MG63 (cell line): ENCODE measurements at regions not wholly inside any gene's neighbourhood (a gene's known extent, or its start where the extent isn't known, plus 50 kb on each side); places are given as distances from the start of the nearest gene placed in this dataset.

ENCODE experiments used
- DNase-seq: peaks from one replicate; pipeline ENCODE4 v3.0.0-alpha.2; 2020
- H3K27me3 ChIP-seq: fragments of 250-450 bp; sonication (Bioruptor Pico); 2 replicates; pipeline ENCODE4 v1.5.1; 2020; ENCODE audit warnings: mild to moderate bottlenecking, moderate library complexity
- H3K36me3 ChIP-seq: fragments of 250-450 bp; sonication (Bioruptor Pico); 2 replicates; pipeline ENCODE4 v1.5.1; 2020; ENCODE audit warnings: mild to moderate bottlenecking, moderate library complexity
- H3K4me3 ChIP-seq: fragments of 250-450 bp; sonication (Bioruptor Pico); 2 replicates; pipeline ENCODE4 v1.5.1; 2020; ENCODE audit warnings: mild to moderate bottlenecking, moderate library complexity
- H3K9me3 ChIP-seq: fragments of 250-450 bp; sonication (Bioruptor Pico); 2 replicates; pipeline ENCODE4 v1.5.1; 2020; ENCODE audit warnings: mild to moderate bottlenecking, moderate library complexity

DNA sequence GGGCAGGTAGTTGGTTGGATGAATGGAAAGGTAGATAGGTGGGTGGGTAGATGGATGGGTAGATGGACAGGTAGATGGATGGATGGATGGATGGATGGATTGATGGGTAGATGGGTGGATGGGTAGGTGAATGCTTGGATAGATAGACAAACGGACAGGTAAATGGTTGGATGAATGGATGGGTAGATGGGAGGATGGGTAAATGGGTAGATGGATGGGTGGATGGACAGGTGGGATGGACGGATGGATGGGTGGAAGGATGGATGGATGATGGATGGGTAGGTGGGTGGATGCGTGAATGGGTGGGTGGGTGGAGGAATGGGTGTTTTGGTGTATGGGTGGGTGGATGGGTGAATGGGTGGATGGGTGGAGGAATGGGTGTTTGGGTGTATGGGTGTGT, 50.1 kb upstream of the ASAP2 start:
- no peak overlapping the region for H3K4me3 ChIP-seq
- no peaks in the 10 kb centered on the region for H3K9me3 ChIP-seq
- no peak for DNase-seq
- H3K27me3 ChIP-seq: no peaks in the 10 kb centered on the region
- H3K36me3 ChIP-seq: no peaks in the 10 kb centered on the region

DNA sequence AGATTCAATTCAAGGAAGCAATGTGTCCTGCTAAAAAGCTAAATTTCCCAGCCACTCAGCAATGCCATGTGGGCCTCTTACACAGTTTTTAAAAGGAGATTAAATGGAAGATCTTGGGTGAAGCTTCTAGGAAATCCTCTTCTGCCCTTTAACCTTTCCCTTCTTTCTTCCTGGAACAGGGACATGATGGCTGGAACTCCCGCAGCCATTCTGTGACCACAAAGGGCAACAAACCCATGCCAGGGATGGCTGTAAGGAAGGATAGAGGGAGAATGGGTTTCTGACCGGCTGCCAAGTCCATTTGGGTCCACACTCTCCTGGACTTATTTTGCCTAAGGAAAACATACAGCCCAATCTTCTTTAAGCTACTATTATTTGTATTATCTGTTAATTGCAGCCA, 52.6 kb upstream of the ASAP2 start:
- Histone ChIP-seq H3K27me3 (no peaks in the 10 kb centered on the region), H3K36me3 (no peaks in the 10 kb centered on the region), H3K4me3 (no peak overlapping the region), H3K9me3 (no peaks in the 10 kb centered on the region)
- DNase-seq: no peak

DNA sequence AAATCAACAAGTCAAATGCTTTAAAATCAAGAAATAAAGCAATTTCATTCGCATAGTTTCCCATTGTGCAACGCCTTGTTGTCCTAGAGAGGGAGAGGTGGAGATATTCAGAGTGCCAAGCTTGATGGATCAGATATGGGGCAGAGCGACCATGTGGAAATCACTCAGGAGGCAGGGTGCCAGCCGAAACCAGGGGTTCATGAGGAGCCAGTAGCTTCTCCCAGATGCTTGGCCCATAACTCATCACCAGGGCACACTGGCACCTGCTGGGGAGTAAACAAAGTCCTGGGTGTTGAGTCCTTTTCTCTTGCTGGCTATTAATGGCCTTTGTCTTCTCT, 53.0 kb upstream of the ASAP2 start:
- H3K4me3 ChIP-seq: no peak overlapping the region
- no peak for DNase-seq

DNA sequence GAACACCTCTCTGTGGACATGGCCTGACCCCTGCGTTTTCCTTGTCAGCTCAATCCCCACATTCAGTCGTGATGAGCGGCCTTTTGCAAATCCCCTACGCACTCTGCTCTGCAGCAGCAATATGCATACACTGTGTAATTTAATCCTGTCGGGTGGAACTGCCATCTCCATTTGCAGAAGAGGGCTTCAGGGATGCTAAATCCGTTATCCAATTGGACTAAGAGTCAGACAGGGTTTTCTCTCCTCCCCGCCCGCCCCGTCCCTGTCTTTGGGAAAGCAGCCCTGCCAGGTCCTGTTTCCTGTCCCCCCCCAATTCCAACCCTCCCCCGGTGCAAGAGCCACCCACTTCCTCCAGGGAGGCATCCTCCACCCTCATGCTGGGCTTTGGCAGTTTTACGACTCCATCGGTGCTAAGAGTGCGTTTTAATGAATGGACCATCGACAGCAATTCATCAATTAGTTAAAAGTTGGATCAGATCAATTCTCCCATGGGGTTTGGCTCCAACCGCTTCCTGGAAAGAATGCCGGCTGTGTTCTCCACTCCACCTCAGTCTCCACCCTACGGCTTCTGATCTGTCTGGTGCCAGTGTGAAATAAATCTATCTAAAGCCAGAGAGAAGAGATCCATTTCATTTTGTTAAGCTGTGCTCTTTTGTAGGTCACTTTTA, 53.5 kb upstream of the ASAP2 start:
- Histone ChIP-seq H3K9me3 (no peaks in the 10 kb centered on the region), H3K4me3 (no peak overlapping the region)
- DNase-seq: no peak

More for the DNA sequence above, 53.0 kb upstream of the ASAP2 start:
- no peaks in the 10 kb centered on the region for H3K27me3 ChIP-seq
- H3K9me3 ChIP-seq: no peaks in the 10 kb centered on the region
- no peaks in the 10 kb centered on the region for H3K36me3 ChIP-seq

DNA sequence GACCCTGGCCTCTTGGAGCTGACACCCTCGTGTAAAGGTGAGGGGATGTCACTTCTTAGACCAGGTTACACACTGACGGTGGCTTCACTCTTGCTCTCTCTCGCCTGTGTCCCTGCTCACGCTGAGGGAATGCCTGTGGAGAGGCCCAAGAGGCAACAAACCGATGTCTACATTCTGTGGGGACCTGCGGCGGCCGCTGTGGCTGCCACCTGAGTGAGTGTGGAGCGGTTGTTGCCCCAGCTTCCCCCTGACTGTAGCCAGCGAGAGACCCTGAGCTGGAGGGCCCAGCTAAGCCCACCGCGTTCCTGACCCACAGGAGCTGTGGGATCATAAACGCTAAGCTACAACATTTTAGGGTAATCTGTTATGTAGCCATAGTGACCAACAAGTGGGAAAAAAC, 55.7 kb upstream of the ASAP2 start:
- Histone ChIP-seq H3K4me3 (no peak overlapping the region), H3K36me3 (no peaks in the 10 kb centered on the region), H3K27me3 (no peaks in the 10 kb centered on the region), H3K9me3 (no peaks in the 10 kb centered on the region)
- no peak for DNase-seq

More for the DNA sequence above, 53.5 kb upstream of the ASAP2 start:
- no peaks in the 10 kb centered on the region for H3K27me3 ChIP-seq
- no peaks in the 10 kb centered on the region for H3K36me3 ChIP-seq

DNA sequence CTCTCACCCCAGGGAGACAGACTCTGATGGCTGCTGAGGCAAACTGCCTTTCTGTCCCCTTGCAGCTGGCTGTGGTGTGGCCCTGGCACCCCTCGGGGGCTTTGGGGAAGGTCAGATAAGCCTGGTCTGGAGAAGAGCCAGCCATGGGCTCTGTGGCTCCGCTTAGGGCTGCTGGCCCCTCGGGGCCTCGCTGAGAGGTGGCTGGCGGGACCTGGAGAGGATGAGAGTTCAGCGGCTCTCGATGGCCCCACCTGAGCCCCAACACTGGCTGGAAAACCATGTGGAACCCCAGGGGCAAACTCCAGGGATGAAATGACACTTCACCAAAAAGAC, 56.1 kb upstream of the ASAP2 start:
- Histone ChIP-seq H3K36me3 (no peaks in the 10 kb centered on the region), H3K27me3 (no peaks in the 10 kb centered on the region), H3K9me3 (no peaks in the 10 kb centered on the region), H3K4me3 (no peak overlapping the region)
- DNase-seq: no peak

DNA sequence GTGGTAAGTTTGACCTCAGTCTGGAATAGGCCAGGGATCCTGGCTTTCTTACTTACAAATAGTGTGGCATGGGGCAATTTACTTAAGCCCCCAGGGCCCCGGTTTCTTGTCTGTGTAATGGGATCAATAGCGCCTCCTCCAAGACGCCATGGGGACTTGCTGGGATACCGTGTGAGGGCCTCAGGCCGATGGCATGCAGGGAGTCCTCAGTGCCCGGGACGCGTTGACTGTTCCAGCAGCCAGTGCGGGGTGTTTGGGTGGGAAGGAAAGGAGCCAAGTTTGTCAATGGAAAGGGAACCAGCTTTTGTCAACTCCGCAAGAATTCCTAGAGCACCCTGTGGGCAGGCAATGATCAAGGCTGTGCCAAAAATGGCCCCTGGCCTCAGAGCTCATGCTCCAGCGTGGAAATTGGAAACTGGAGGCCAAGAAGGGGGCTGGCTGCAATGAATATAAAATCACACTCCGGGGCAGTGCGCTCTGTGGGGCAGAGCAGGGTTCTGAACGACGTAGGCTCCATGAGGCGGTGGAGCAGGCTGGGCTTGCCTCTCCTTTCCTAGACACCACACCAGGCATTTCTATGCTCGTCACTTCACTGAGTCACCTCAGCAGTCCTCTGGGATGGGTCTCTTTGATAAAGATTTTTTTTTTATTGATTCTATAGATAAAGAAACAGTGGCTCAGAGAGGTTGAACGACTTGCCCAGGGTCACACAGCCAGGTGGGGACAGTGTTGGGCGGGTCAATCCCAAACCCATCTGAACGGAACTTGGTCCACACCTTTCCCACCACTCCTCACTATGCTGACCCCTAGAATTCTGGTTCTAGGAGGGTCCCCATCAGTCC, 56.7 kb upstream of the ASAP2 start:
- Histone ChIP-seq H3K36me3 (no peaks in the 10 kb centered on the region), H3K27me3 (no peaks in the 10 kb centered on the region), H3K9me3 (no peaks in the 10 kb centered on the region), H3K4me3 (no peak overlapping the region)
- no peak for DNase-seq

DNA sequence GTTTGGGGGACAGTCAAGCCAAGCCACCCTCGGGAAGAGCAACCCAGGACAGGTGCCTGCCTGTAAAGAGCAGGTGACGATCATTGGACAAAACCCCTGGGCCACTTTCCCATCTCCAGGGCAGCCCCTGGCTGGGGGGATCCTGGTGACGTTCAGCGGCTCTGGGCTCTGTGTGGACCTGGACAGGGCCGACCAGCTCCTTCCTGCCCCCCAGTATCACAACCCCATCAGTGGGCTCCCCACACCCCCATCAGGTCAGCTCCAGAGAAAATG, 57.3 kb upstream of the ASAP2 start:
- Histone ChIP-seq H3K36me3 (no peaks in the 10 kb centered on the region), H3K9me3 (no peaks in the 10 kb centered on the region), H3K27me3 (no peaks in the 10 kb centered on the region), H3K4me3 (no peak overlapping the region)
- DNase-seq: no peak

DNA sequence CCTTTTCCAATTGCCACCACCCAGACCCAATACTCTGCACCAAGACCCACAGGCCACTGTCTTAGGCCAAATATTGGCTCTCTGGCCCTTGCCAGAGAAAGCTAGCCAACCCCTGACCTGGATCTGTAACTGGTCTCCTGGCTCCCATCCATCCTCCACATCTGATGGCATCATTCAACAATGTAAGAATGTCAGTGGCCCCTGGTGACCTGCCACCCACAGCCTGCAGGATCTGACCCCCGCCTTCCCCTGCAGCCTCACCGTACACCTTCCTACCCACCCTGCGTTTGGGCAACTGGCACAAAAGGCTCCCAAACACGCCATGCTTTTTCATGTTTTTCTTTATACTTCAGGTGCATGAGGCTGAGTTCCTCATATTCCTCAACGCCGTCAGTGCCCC, 60.0 kb upstream of the ASAP2 start:
- Histone ChIP-seq H3K36me3 (no peaks in the 10 kb centered on the region), H3K9me3 (no peaks in the 10 kb centered on the region), H3K4me3 (no peak overlapping the region), H3K27me3 (no peaks in the 10 kb centered on the region)
- DNase-seq: no peak

DNA sequence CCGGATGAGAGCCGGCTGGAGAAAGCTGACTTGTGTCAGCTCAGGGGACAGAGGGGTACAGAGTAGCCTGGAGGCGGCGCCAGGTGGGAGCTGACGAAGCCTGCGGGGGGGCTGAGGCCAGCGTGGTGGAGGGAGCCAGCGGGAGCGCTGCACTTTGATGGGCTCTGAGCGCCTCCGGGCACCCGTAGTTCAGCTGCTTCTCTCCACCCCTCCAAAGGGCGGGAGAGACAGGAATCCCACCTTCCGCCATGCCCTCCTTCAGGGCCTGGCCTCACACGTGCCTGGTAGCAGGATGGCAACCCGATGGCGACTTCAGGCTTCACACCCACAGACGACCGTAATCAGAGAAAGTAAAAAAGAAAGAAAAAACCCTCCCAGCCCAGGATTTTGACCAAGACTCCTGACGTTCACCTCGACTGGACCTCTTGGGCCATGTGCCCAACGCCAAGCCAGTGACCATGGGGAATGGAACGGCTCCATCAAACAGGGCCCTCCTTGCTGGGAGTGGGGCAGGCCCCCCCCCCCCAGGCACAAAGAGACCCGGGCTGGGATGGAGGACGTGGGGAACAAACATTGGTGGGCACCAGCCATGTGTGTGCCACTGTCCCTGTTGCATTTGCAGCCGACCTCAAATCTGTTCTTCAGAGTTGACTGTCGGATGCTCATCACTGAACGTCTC, 60.7 kb upstream of the ASAP2 start:
- Histone ChIP-seq H3K9me3 (no peaks in the 10 kb centered on the region), H3K36me3 (no peaks in the 10 kb centered on the region), H3K27me3 (no peaks in the 10 kb centered on the region), H3K4me3 (no peak overlapping the region)
- no peak for DNase-seq

DNA sequence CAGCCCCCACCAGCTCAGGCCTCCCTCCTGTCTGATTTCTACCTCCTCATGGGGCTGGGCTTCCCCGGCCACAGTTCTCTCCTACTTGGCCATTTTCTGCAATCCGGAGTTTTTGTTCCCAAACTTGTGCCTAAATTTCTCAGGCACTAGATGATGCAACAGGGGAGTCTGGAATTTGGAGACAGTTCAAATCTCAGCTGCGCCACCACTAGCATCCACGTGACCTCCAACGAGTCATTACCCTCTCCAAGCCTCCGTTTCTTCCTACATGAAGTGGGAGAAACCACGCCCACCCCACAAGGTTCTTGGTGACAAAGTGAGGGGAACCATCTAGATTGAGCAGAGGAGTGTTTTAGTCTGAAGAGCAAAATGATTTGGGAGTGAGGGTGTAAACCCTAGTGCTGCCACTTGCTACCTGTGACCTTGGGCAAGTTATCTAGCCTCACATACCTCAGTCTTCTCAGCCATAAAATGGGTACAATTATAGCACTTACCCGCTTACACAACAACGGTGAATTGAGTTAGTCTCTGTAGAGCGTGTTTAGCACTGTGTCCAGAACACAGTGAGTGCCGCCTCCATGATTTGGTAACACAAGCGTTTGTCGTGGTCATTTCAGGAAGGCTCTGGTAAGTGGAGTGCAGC, 61.4 kb upstream of the ASAP2 start:
- no peak for DNase-seq
- Histone ChIP-seq H3K36me3 (no peaks in the 10 kb centered on the region), H3K27me3 (no peaks in the 10 kb centered on the region), H3K4me3 (no peak overlapping the region), H3K9me3 (no peaks in the 10 kb centered on the region)

DNA sequence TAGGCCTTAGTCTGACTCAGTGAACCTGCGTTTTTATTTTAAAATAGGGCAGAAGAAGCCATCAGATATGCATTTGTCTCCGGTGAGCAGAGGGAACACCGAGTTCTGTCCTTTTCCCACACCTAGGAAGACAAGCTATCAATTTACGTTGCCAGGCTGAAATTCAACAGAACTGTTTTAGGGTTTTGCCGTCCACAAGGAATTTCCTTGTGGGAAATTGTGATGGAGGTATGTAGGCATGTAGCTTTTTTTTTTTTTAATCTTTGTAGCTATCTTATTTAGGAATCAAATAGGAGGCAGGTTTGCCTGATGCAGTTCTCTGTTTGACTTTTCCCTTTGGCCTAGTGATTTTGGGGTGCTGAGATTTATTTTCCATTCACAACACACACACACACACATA, 62.0 kb upstream of the ASAP2 start:
- Histone ChIP-seq H3K36me3 (no peaks in the 10 kb centered on the region), H3K4me3 (no peak overlapping the region), H3K9me3 (no peaks in the 10 kb centered on the region), H3K27me3 (no peaks in the 10 kb centered on the region)
- DNase-seq: no peak

DNA sequence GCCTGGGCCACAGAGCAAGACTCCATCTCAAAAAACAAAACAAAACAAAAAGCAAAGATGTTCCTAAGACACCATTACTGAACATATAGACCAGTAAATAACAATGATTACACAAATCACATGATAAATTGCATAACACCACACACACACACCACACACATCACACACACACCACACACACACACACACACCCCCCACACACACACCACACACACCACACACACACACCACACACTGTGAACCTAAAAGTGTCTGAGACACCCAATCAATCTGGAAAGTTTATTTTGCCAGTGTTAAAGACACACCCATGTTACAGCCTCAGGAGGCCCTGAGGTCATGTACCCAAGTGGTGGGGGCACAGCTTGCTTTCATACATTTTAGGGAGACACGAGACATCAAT, 62.6 kb upstream of the ASAP2 start:
- Histone ChIP-seq H3K9me3 (no peaks in the 10 kb centered on the region), H3K27me3 (no peaks in the 10 kb centered on the region), H3K36me3 (no peaks in the 10 kb centered on the region), H3K4me3 (no peak overlapping the region)
- DNase-seq: no peak

DNA sequence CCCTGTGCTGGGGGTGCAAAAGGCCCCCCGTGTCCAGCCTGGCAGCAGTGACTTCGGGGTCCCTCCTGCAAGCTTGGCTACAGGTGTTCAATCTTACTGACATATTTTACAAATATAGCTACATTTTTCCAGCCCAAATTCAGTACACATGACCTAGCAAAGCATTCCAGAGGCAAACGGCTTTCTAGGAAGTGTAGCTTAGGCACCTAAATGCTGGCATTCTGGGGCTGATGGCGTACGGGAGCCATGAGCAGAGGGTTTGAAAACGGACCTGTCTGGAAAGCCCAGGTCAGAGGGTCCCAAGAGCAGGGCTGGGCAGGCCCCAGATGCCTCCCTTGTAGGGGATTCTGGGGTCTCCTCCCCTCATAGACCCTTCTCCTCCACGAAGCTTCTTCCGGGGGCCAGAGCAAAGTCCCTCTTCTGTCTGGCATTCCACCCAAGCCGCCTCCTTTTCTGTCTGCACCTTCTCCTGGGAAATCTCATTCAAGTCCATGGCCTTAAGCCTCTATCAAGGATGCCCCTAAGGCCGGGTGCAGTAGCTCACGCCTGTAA, 63.3 kb upstream of the ASAP2 start:
- no peaks in the 10 kb centered on the region for H3K27me3 ChIP-seq
- H3K4me3 ChIP-seq: no peak overlapping the region
- DNase-seq: no peak
- no peaks in the 10 kb centered on the region for H3K36me3 ChIP-seq
- no peaks in the 10 kb centered on the region for H3K9me3 ChIP-seq

DNA sequence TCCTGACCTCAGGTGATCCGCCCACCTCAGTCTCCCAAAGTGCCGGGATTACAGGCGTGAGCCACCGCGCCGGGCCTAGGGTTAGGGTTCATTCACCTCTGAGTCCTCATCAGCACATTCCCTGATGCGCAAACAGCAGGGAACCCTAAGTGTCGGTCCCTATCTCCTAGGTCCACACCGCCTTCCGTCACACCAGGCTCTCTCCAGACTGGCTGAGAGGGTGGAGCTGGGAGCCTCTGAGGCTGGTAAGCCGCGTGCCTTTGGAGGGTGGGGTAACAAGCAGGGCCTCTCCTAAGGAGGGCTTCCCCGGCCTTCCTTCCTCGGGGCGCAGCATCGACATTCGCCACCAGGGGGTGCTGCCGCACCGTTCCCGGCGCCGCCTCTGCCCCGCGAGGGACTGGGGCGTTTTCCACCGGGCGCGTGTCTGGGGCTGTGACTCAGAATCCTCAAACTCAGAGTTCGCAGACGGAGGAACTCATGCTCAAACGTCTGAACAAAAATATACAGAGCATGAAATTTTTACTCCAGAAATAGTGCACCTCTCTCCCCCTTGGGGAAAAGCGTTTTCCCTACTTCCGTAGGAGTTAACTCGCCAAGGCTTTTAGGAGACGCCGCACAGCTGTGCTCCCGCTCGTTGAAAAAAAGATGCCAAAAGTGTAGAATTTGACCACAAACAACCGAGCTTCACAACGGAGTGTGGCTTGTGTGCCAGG, 63.9 kb upstream of the ASAP2 start:
- H3K4me3 ChIP-seq: no peak overlapping the region
- no peaks in the 10 kb centered on the region for H3K36me3 ChIP-seq
- H3K9me3 ChIP-seq: no peaks in the 10 kb centered on the region
- H3K27me3 ChIP-seq: no peaks in the 10 kb centered on the region
- DNase-seq: peak; percentile 84

DNA sequence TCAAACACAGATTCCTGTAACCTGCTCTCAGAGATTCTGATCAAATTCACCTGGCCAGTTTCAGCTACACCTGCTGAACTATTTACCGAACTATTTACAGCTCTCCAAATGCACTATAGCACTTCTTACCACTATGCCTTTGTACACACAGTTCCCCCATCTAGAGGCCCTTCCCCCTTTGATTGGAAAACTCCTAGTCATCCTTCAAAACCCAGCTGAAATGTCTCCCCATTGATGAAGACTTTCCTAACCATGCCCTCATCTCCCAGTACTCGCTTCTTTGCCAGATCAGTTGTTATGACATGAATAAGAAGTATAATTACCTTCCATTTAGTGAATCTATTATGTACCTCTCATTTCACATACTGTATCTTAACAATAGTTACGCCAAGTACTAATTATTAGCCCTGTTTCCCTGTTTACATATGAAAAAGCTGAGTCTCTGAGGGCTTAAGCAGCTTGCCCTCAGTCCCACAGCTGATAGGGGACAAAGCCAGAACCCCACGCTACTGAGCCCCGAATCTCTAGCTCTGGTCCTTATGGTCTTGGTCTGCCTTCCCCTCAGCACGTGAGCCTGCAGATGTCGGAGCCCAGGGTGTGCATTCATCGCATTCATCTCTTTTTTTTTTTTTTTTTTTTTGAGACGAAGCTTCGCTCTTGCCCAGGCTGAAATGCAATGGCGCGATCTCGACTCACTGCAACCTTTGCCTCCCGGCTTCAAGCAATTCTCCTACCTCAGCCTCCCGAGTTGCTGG, 64.7 kb upstream of the ASAP2 start:
- no peaks in the 10 kb centered on the region for H3K27me3 ChIP-seq
- no peak for DNase-seq
- H3K9me3 ChIP-seq: no peaks in the 10 kb centered on the region
- H3K4me3 ChIP-seq: no peak overlapping the region
- no peaks in the 10 kb centered on the region for H3K36me3 ChIP-seq
